ENCODE measurements at regions not wholly inside any gene's neighbourhood (a gene's known extent, or its start where the extent isn't known, plus 50 kb on each side); places are given as distances from the start of the nearest gene placed in this dataset.

GRCh38 chr3:4097801-4098200, 205.4 kb upstream of the SETMAR start:
- TF ChIP-seq CTCF (IDR thresholded peaks at IDR 0.05) (no peak), POLR2A (IDR thresholded peaks at IDR 0.05) (no peak)

All from heart left ventricle (tissue), 13 donors.